HG02623 (cell line): ENCODE measurements at regions not wholly inside any gene's neighbourhood (a gene's known extent, or its start where the extent isn't known, plus 50 kb on each side); places are given as distances from the start of the nearest gene placed in this dataset.

Experiments used
- ATAC-seq: cut with Tn5 transposase; IDR thresholded peaks from one replicate; pipeline ENCODE4 v1.9.1; 2021; ENCODE audit warnings: moderate library complexity; ENCODE audit not compliant: unreplicated experiment

DNA sequence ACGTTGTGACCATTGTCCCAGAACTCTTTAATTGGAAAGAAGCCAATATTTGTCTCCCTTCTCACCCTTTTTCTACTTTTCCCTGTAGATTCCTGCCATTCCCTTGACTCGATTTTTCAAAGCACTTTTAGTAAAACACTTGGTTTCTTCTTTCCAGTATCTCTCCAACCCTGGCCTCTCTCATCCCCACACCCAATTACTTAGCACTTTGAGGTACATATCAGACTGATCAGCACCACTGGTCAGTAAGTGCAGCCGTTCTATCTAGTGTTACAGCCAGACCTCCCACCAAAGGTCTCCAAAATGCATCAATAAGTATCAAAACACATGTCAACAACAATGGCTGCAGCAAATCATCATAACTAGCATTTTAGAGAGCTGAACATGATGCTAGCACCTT lies 141.9 kb downstream of the BTG1 start:
- no peak for ATAC-seq

DNA sequence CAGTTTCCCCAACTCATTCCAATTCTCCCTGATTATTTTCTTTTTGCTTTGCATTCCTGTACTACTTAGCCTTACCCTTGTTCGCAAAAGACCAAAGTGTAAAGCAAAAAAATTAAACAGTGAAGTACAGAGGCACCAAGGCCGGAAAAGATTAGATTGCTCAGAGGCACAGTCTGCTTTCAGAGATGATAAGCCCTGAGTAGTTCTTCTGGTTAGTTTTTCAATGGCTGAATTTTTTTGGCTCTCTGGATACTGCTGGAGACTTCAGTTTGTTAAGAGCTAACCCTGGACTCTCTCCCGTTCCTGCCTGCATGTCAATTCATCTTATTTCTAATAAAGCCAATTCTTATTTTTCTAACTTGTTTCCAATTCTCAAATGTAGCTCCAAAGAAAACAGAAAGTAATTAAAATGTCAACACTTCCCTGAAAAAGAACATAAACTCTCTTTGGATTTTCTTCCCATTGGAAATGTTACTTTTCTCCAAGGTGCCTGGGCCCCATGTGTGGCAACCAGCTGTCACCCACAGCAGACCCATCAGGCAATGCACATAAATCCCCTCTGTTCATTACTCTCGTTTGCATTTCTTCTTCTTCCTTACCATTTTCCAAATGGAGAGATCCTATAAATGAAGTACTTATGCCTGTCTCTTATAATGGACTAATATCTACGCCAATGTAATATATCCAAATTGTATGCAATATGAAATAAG lies 142.8 kb downstream of the BTG1 start:
- no peak for ATAC-seq

GRCh38 chr12:92002195-92002649 lies 143.4 kb downstream of the BTG1 start:
- no peak for ATAC-seq

DNA sequence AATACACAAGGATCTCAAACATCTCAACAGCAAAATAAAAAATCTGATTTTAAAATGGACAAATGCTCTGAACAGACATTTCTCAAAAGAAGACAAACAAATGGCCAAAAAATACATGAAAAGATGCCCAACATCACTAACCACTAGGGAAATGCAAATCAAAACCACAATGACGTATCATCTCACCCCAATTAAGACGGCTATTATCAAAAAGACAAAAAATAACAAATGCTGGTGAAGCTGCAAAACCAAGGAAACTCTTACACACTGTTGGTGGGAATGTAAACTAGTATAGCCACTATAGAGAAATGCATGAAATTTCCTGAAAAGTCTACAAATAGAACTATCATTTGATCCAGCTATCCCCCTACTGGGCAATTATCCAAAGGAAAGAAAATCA lies 145.0 kb downstream of the BTG1 start:
- no peak for ATAC-seq

DNA sequence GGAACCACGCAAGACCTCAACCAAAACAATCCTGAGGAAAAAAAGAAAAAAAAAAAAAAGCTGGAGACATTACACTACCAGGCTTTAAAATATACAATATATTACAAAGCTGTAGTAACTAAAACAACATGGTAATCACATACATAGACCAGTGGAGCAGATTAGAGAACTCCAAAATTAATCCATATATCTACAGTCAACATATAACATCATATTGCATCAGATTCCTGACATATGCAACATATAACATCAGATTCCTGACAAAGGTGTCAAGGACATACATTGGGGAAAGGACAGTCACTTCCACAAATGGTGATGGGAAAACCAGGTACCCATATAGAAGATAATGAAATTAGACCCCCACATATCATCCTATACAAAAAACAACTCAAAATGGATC lies 145.8 kb downstream of the BTG1 start:
- ATAC-seq, result no peak

- ATAC-seq, result no peak
Measured at GRCh38 chr12:91998316-91998715, 147.3 kb downstream of the BTG1 start.

DNA sequence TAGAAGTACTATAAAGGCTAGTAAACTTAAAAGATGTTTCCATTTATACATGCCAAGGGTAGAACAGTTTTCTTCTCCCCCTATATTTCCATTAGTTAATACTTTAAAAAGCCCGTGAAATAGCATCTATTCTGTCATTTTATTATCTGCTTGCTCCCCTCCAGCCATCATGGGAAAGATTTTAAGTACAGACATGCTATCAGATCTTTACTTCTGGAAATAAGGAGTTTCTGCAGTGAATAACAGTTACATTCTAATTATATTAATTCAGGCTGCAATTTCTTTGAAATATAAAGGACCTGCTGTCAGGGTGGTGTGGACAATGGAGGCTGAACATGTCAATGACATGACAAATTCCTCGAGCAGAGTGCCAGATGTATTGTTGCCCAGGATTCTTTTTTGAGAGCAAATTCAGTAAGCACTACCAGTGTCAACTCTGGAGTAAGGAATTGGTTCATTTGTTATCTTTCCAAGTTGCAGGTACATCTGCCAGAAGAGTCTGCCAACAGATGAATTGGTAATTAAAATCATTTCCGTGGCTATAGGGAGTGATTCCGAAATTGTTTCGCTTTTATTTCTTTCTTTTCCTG lies 151.3 kb downstream of the BTG1 start:
- no peak for ATAC-seq

DNA sequence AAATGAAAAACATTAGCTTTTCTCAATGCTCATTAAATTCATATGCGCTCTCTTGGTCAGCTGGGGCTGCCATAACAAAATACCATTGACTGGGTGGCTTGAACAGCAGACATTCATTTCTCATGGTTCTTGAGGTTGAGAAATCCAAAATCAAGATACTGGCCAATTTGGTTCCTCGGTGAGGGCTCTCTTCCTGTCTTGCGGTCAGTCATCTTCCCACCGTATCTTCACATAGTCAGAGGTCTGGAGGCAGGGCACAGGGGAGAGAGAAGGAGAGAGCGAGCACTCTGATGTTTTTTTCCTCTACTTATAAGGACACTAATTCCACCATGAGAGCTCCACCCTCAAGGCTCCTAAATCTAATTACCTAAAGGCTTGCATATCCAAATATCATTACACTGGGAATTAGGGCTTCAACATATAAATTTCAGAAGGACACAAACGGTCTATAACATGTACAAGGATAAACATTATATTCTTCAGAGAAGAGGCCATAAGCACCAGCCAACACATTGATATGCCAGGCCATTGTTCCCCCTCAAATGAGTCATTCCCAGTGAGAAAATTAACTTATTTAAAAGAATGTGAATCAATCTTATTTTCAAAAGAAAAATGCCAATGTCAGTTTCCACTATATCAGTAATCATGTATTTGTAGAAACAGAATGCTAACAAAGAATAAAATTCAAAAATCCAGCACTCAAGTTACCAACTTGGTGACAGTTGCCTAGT lies 152.2 kb downstream of the BTG1 start:
- ATAC-seq, result no peak

- no peak for ATAC-seq
Measured at GRCh38 chr12:91991399-91992187, 154.1 kb downstream of the BTG1 start.

DNA sequence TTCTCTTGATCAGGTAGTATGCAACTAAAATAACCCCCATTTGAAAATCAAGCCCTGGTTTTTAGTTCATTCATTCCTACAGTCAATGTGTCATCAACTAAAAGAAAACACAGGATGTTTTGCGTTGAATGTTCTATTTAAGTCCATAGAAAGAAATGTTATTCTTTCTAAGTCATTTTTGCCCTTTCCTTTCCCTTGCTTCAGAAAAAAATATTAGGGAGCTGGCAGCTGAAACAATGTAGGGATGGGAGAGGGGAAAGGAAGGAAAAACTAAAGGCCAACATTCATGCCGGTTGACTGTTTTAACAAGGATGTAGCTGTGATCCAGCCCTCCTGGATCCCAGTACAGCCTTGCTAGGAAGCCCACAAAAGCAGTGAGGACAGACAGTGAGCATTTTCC lies 155.1 kb downstream of the BTG1 start:
- ATAC-seq, result no peak

- no peak for ATAC-seq
Measured at GRCh38 chr12:91989143-91989542, 156.5 kb downstream of the BTG1 start.

DNA sequence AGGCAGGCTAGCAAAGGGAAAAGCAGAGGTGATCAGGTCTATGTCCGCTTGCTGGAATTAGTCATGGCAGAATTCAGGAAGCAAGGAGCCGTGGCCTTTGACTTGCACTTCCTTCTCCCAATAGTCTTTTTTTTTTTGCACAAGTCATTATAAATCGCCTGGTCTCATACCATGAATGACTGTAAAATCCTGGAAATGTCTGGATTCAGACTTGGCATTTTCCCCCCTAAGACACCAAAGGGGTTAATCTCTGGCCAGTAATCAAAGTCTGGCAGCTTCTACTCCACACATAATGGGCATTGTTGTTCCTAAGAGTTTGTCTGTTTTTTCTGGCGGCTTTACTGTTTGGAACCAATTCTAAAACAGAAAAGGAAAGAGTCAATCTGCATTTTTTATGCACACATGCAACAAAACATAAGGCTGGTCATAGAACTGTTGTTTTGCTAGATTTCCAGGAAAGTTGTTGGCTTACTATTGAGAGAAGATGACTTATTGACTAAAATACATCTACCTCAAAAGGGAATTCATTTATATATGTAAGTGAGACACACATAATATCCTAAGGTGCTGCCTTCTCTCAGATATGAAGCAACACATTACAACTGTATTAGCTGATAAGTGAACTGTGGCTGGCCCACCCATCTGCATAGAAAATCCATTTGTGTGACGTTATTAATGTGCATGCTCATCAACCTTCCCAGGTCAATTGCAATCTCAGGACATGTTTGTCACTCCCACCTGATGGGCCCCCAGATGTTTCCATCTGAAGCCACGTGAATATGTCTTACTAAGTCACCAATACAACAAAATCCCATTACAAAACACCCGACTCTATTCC lies 157.3 kb downstream of the BTG1 start:
- ATAC-seq, result no peak

- ATAC-seq, result no peak
Measured at GRCh38 chr12:91986084-91986483, 159.6 kb downstream of the BTG1 start.

DNA sequence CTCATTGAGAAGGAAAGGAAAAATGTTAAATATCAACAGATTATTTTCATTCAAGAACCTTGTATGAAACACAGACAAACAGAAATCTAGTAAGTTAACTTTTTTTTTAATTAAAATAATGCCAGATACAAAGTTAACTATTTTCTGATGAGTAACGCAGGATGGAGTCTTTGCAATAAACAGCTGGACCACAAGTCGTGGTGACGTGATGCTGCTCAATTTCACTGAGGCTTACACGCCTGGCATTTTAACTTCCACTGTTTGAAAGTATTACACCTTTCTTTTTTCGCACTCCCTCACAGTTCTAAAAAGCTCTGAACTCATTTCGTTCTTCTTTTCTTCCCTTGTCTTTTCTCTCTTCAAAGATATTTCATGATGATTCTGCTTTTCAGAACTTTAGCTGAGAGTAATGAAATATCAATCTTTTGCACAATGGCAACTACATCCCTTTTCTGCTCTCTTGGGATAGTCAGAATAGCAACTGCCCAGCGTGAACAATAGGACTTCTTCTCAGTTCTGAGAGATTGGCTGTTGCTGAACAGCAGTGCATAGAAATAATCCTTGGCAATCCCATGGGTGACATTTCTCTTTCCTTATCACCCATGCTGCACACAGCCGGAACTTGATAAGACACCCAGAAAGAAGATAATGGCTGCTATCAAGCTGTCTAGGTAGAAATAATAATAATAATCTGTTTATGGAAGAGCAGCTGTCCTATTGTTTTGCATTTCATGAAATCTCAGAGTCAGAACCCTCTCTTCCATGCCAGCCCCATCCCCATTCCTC lies 160.5 kb downstream of the BTG1 start:
- ATAC-seq, result no peak

GRCh38 chr12:91984556-91984955 lies 161.1 kb downstream of the BTG1 start:
- ATAC-seq, result no peak

GRCh38 chr12:91983935-91984334 lies 161.7 kb downstream of the BTG1 start:
- no peak for ATAC-seq

- ATAC-seq, result no peak
Measured at GRCh38 chr12:91982946-91983345, 162.7 kb downstream of the BTG1 start.

DNA sequence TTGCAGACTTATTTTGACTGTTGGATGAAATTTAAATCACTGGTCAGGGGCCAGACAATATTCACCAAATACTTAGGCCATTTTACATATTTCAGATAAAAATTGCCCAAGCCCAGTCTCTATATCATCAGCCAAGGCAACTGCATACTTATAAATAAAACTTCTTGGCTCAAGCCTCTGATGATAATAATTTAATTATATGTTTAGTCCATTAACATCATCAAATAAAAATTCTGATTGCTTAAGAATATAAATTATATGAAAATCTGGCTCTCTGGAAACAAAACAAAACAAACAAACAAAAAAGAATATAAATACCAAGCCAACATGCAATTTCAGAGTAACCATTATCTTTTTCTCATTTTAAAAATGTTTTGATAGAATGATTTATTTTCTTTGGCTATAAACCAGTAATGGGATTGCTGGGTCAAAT lies 165.2 kb downstream of the BTG1 start:
- ATAC-seq, result no peak

GRCh38 chr12:91978143-91978542 lies 167.5 kb downstream of the BTG1 start:
- ATAC-seq, result no peak

DNA sequence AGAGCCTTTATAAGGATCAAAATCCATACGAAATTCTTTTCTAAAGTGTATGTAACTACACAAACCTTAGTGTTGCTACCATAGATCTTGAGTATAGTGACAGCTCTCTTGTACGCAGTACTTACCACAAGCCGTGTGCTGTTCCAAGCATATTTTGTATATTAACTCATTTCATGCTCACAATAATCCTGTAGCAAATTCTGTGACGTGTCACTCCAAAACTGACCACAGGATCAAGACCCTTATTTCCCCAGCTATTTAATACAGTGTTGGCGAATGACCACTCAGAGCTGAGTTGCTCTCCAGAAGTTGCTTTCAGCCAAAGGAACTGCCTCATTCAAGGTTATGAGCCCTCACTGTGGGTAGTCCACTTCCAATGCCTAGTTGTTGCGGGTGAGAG lies 169.8 kb downstream of the BTG1 start:
- no peak for ATAC-seq
